MV-4-11 (cell line): ENCODE measurements at regions not wholly inside any gene's neighbourhood (a gene's known extent, or its start where the extent isn't known, plus 50 kb on each side); places are given as distances from the start of the nearest gene placed in this dataset.
A peak's percentile ranks its signal among the peaks of the same experiment; 100 is the strongest.
"Not testable (repeated sequence)": the region's sequence is repeated elsewhere in the genome, so short reads cannot be mapped to it uniquely, and the experiment has no call there.

ENCODE experiments used
- DNase-seq: peaks from one replicate; lab custom pipeline; 2025; lab: John Stamatoyannopoulos, UW

- DNase-seq: no peak
These were observed 583.7 kb upstream of the ADGRL2 start for GRCh38 chr1:81217058-81217457.

- DNase-seq: peak; percentile 49
These were observed 587.5 kb upstream of the ADGRL2 start for GRCh38 chr1:81213279-81213678.

- no peak for DNase-seq
These were observed 591.3 kb upstream of the ADGRL2 start for GRCh38 chr1:81209461-81209860.

- DNase-seq: peak; percentile 88
These were observed 592.3 kb upstream of the ADGRL2 start for GRCh38 chr1:81208441-81208840.

- DNase-seq: no peak
These were observed 594.8 kb upstream of the ADGRL2 start for GRCh38 chr1:81205956-81206355.

GRCh38 chr1:81201779-81202178 is 599.0 kb upstream of the ADGRL2 start:
- no peak for DNase-seq

- no peak for DNase-seq
These were observed 603.1 kb upstream of the ADGRL2 start for GRCh38 chr1:81197591-81197990.

- DNase-seq: no peak
These were observed 607.8 kb upstream of the ADGRL2 start for GRCh38 chr1:81192647-81193642.

GRCh38 chr1:81190003-81190402 is 610.7 kb upstream of the ADGRL2 start:
- no peak for DNase-seq

- no peak for DNase-seq
These were observed 613.1 kb upstream of the ADGRL2 start for GRCh38 chr1:81187635-81188034.

- DNase-seq: no peak
These were observed 614.5 kb upstream of the ADGRL2 start for GRCh38 chr1:81186261-81186660.

- no peak for DNase-seq
These were observed 617.2 kb upstream of the ADGRL2 start for GRCh38 chr1:81183553-81183952.

GRCh38 chr1:81183051-81183450 is 617.7 kb upstream of the ADGRL2 start:
- DNase-seq: peak; percentile 66

- DNase-seq: no peak
These were observed 621.5 kb upstream of the ADGRL2 start for GRCh38 chr1:81179242-81179641.

GRCh38 chr1:81178431-81179093 is 622.2 kb upstream of the ADGRL2 start:
- DNase-seq: not testable (repeated sequence)

- DNase-seq: no peak
These were observed 625.8 kb upstream of the ADGRL2 start for GRCh38 chr1:81174811-81175476.

GRCh38 chr1:81174052-81174451 is 626.7 kb upstream of the ADGRL2 start:
- no peak for DNase-seq

GRCh38 chr1:81172483-81172882 is 628.3 kb upstream of the ADGRL2 start:
- no peak for DNase-seq

- DNase-seq: no peak
These were observed 630.0 kb upstream of the ADGRL2 start for GRCh38 chr1:81170721-81171120.

GRCh38 chr1:81165963-81166362 is 634.8 kb upstream of the ADGRL2 start:
- DNase-seq: no peak

GRCh38 chr1:81160696-81161095 is 640.0 kb upstream of the ADGRL2 start:
- no peak for DNase-seq

GRCh38 chr1:81158592-81158991 is 642.1 kb upstream of the ADGRL2 start:
- no peak for DNase-seq

- no peak for DNase-seq
These were observed 643.0 kb upstream of the ADGRL2 start for GRCh38 chr1:81157686-81158085.
